CD4-positive, alpha-beta memory T cell (primary cell): ENCODE measurements at regions not wholly inside any gene's neighbourhood (a gene's known extent, or its start where the extent isn't known, plus 50 kb on each side); places are given as distances from the start of the nearest gene placed in this dataset.
"Not testable (repeated sequence)": the region's sequence is repeated elsewhere in the genome, so short reads cannot be mapped to it uniquely, and the experiment has no call there.

Experiments
- CTCF ChIA-PET: fragments of 350-600 bp; sonication (Branson Sonifier 250); formaldehyde crosslinking; loops from one replicate; lab custom pipeline; 2021; ENCODE audit warnings: inconsistent platforms; ENCODE audit not compliant: partially characterized antibody; lab: Charles Lee
- POLR2A ChIA-PET: fragments of 350-600 bp; sonication (Branson Sonifier 250); formaldehyde crosslinking; loops from one replicate; lab custom pipeline; 2021; ENCODE audit not compliant: partially characterized antibody; lab: Charles Lee
- DNase-seq, 5 donors: peaks; one replicate each; pipeline versions ENCODE4 v3.0.0 to v3.0.0-alpha.2; 2020 to 2022; ENCODE audit warnings: mixed read lengths in 1 of 5
- H3K27ac ChIP-seq: one replicate; pipeline ENCODE4 v1.7.0; 2013; ENCODE audit warnings: low read depth, low read length
- H3K27me3 ChIP-seq: 2 replicates; pipeline ENCODE4 v1.7.0; 2013; ENCODE audit warnings: mild to moderate bottlenecking, low read length, moderate library complexity; ENCODE audit not compliant: insufficient read depth
- H3K36me3 ChIP-seq: 2 replicates; pipeline ENCODE4 v1.7.0; 2013; ENCODE audit warnings: mild to moderate bottlenecking, low read length, moderate library complexity; ENCODE audit not compliant: insufficient read depth
- H3K4me1 ChIP-seq: 2 replicates; pipeline ENCODE4 v1.7.0; 2013; ENCODE audit warnings: mild to moderate bottlenecking, low read length, moderate library complexity; ENCODE audit not compliant: insufficient read depth
- H3K4me3 ChIP-seq, 2 donors: one replicate each; pipeline ENCODE4 v1.7.0; 2013; ENCODE audit warnings: low read length in 2 of 2, mild to moderate bottlenecking in 1 of 2
- H3K9me3 ChIP-seq, 2 donors: one replicate each; pipeline ENCODE4 v1.7.0; 2013; ENCODE audit warnings: low read length in 2 of 2, control low read depth in 1 of 2; ENCODE audit not compliant: control insufficient read depth in 1 of 2
- H3K27ac Mint-ChIP-seq, 7 donors: one replicate each; pipeline ENCODE4 v1.8.0; 2020 to 2021; ENCODE audit warnings: mixed read lengths in 7 of 7, mild to moderate bottlenecking in 6 of 7, inconsistent platforms in 3 of 7, moderate library complexity in 3 of 7
- H3K27me3 Mint-ChIP-seq, 2 donors: one replicate each; pipeline ENCODE4 v1.8.0; 2020 to 2021; ENCODE audit warnings: mixed read lengths in 2 of 2
- H3K36me3 Mint-ChIP-seq, 2 donors: one replicate each; pipeline ENCODE4 v1.8.0; 2020 to 2021; ENCODE audit warnings: mixed read lengths in 2 of 2, inconsistent platforms in 1 of 2, mild to moderate bottlenecking in 1 of 2
- H3K4me1 Mint-ChIP-seq, 4 donors: one replicate each; pipeline ENCODE4 v1.8.0; 2020 to 2021; ENCODE audit warnings: mixed read lengths in 4 of 4, mild to moderate bottlenecking in 1 of 4
- H3K4me3 Mint-ChIP-seq, 8 donors: one replicate each; pipeline ENCODE4 v1.8.0; 2020 to 2021; ENCODE audit warnings: mixed read lengths in 8 of 8, mild to moderate bottlenecking in 7 of 8, moderate library complexity in 6 of 8, inconsistent platforms in 3 of 8
- H3K9me3 Mint-ChIP-seq, 8 donors: one replicate each; pipeline ENCODE4 v1.8.0; 2020 to 2021; ENCODE audit warnings: mixed read lengths in 8 of 8, mild to moderate bottlenecking in 5 of 8, inconsistent platforms in 3 of 8, moderate library complexity in 1 of 8
- intact Hi-C: fragments of 100-400 bp; cut with micrococcal nuclease; formaldehyde crosslinking; loops from one replicate; pipeline ENCODE4 v1.15.1; 2023

- Mint-ChIP-seq H3K27me3 (peaks cover 0 to 1% of the 10 kb centered on the region in 2 donors), H3K36me3 (no peaks in the 10 kb centered on the region), H3K9me3 (peaks cover 0 to 10% (median 3%) of the 10 kb centered on the region in 8 donors), H3K4me3 (no peak overlapping the region), H3K4me1 (no peaks in the 10 kb centered on the region), H3K27ac (peak overlapping the region in 1 of 7 donors; percentile 32)
- H3K9me3 ChIP-seq, result no peaks in the 10 kb centered on the region
- DNase-seq, result no peak
- no peaks in the 10 kb centered on the region for H3K27me3 ChIP-seq
- H3K4me1 ChIP-seq, result no peaks in the 10 kb centered on the region
- no peaks in the 10 kb centered on the region for H3K36me3 ChIP-seq
- no peak overlapping the region for H3K4me3 ChIP-seq
- ChIA-PET CTCF (no interaction called here), POLR2A (no interaction called here)
- intact Hi-C loops, result no loop called here
- H3K27ac ChIP-seq, result no peak overlapping the region
Observed at GRCh38 chr2:235419996-235420395, 73.8 kb upstream of the AGAP1 start.

- Mint-ChIP-seq H3K27me3 (peaks cover 0 to 1% of the 10 kb centered on the region in 2 donors), H3K36me3 (no peaks in the 10 kb centered on the region), H3K4me1 (no peaks in the 10 kb centered on the region), H3K27ac (no peak overlapping the region), H3K4me3 (no peak overlapping the region), H3K9me3 (peaks cover 0 to 10% (median 3%) of the 10 kb centered on the region in 8 donors)
- no peaks in the 10 kb centered on the region for H3K4me1 ChIP-seq
- H3K27me3 ChIP-seq, result no peaks in the 10 kb centered on the region
- intact Hi-C loops, result no loop called here
- no peak for DNase-seq
- ChIA-PET CTCF (no interaction called here), POLR2A (no interaction called here)
- no peak overlapping the region for H3K27ac ChIP-seq
- H3K36me3 ChIP-seq, result no peaks in the 10 kb centered on the region
- H3K4me3 ChIP-seq, result no peak overlapping the region
- H3K9me3 ChIP-seq, result no peaks in the 10 kb centered on the region
Observed at GRCh38 chr2:235421618-235422017, 72.2 kb upstream of the AGAP1 start.

- no peaks in the 10 kb centered on the region for H3K27me3 ChIP-seq
- no peaks in the 10 kb centered on the region for H3K4me1 ChIP-seq
- no peaks in the 10 kb centered on the region for H3K9me3 ChIP-seq
- Mint-ChIP-seq H3K4me1 (no peaks in the 10 kb centered on the region), H3K36me3 (no peaks in the 10 kb centered on the region), H3K27ac (no peak overlapping the region), H3K9me3 (peaks cover 0 to 4% (median 0%) of the 10 kb centered on the region in 8 donors), H3K4me3 (no peak overlapping the region), H3K27me3 (peaks cover 3 to 10% of the 10 kb centered on the region in 2 donors)
- intact Hi-C loops, result no loop called here
- H3K36me3 ChIP-seq, result no peaks in the 10 kb centered on the region
- no peak overlapping the region for H3K27ac ChIP-seq
- POLR2A ChIA-PET, result no interaction called here
- CTCF ChIA-PET, result no interaction called here
- H3K4me3 ChIP-seq, result no peak overlapping the region
- no peak for DNase-seq
Observed at GRCh38 chr2:235430366-235431083, 63.3 kb upstream of the AGAP1 start.

GRCh38 chr2:235432741-235433520, 60.9 kb upstream of the AGAP1 start:
- H3K27me3 ChIP-seq, result no peaks in the 10 kb centered on the region
- H3K4me1 ChIP-seq, result no peaks in the 10 kb centered on the region
- Mint-ChIP-seq H3K4me3 (no peak overlapping the region), H3K36me3 (no peaks in the 10 kb centered on the region), H3K9me3 (peaks cover 0 to 8% (median 0%) of the 10 kb centered on the region in 8 donors), H3K27ac (no peak overlapping the region), H3K4me1 (no peaks in the 10 kb centered on the region), H3K27me3 (peaks cover 3 to 12% of the 10 kb centered on the region in 2 donors)
- H3K9me3 ChIP-seq, result no peaks in the 10 kb centered on the region
- CTCF ChIA-PET, result no interaction called here
- POLR2A ChIA-PET, result no interaction called here
- no peak for DNase-seq
- no peaks in the 10 kb centered on the region for H3K36me3 ChIP-seq
- intact Hi-C loops, result no loop called here
- no peak overlapping the region for H3K27ac ChIP-seq
- no peak overlapping the region for H3K4me3 ChIP-seq

- Mint-ChIP-seq H3K4me3 (no peak overlapping the region), H3K27me3 (peaks cover 4 to 12% of the 10 kb centered on the region in 2 donors), H3K9me3 (peaks cover 0 to 8% (median 0%) of the 10 kb centered on the region in 8 donors), H3K36me3 (no peaks in the 10 kb centered on the region), H3K4me1 (no peaks in the 10 kb centered on the region), H3K27ac (no peak overlapping the region)
- Histone ChIP-seq H3K36me3 (no peaks in the 10 kb centered on the region), H3K27me3 (no peaks in the 10 kb centered on the region), H3K4me1 (no peaks in the 10 kb centered on the region), H3K27ac (no peak overlapping the region), H3K4me3 (no peak overlapping the region), H3K9me3 (no peaks in the 10 kb centered on the region)
- ChIA-PET POLR2A (no interaction called here), CTCF (no interaction called here)
- intact Hi-C loops, result no loop called here
- DNase-seq, result no peak
Observed at GRCh38 chr2:235433860-235434259, 60.0 kb upstream of the AGAP1 start.

GRCh38 chr2:235439959-235440662, 53.7 kb upstream of the AGAP1 start:
- Mint-ChIP-seq H3K9me3 (peaks cover 0 to 7% (median 3%) of the 10 kb centered on the region in 8 donors), H3K36me3 (no peaks in the 10 kb centered on the region), H3K27me3 (peaks cover 5 to 8% of the 10 kb centered on the region in 2 donors), H3K27ac (no peak overlapping the region), H3K4me3 (no peak overlapping the region), H3K4me1 (peaks cover 0 to 3% (median 0%) of the 10 kb centered on the region in 4 donors)
- H3K27me3 ChIP-seq, result no peaks in the 10 kb centered on the region
- H3K27ac ChIP-seq, result no peak overlapping the region
- intact Hi-C loops, result no loop called here
- no peaks in the 10 kb centered on the region for H3K36me3 ChIP-seq
- DNase-seq, result no peak
- ChIA-PET POLR2A (no interaction called here), CTCF (no interaction called here)
- H3K4me3 ChIP-seq, result no peak overlapping the region
- H3K4me1 ChIP-seq, result no peaks in the 10 kb centered on the region
- H3K9me3 ChIP-seq, result no peaks in the 10 kb centered on the region

- H3K27ac ChIP-seq, DNase-seq, H3K27me3 ChIP-seq, intact Hi-C loops, H3K36me3 Mint-ChIP-seq, H3K4me1 Mint-ChIP-seq, H3K36me3 ChIP-seq, H3K4me3 ChIP-seq, H3K27me3 Mint-ChIP-seq, H3K9me3 Mint-ChIP-seq, H3K4me1 ChIP-seq, POLR2A ChIA-PET, CTCF ChIA-PET, H3K9me3 ChIP-seq, H3K4me3 Mint-ChIP-seq, H3K27ac Mint-ChIP-seq: not testable (repeated sequence)
Observed at GRCh38 chr2:235443580-235443979, 50.3 kb upstream of the AGAP1 start.
